Activated CD8-positive, alpha-beta T cell treated with anti-CD3 and anti-CD28 coated beads, Interleukin-2, amount 10 ng/mL, durations not matched to agents 7 days and 5 days (primary cell): ENCODE measurements at regions not wholly inside any gene's neighbourhood (a gene's known extent, or its start where the extent isn't known, plus 50 kb on each side); places are given as distances from the start of the nearest gene placed in this dataset.

ENCODE experiments used
- ATAC-seq: fragments of 150-1000 bp; cut with Tn5 transposase; one replicate; pipeline ENCODE4 v1.10.0; 2021; ENCODE audit warnings: moderate library complexity
- CTCF ChIA-PET: fragments of 350-600 bp; sonication (Branson Sonifier 250); formaldehyde crosslinking; loops from one replicate; lab custom pipeline; 2021; ENCODE audit warnings: antibody characterized with exemption; lab: Charles Lee
- POLR2A ChIA-PET: fragments of 350-600 bp; sonication (Branson Sonifier 250); formaldehyde crosslinking; loops from one replicate; lab custom pipeline; 2021; ENCODE audit warnings: antibody characterized with exemption; lab: Charles Lee
- DNase-seq: peaks from one replicate; pipeline ENCODE4 v3.0.0-alpha.2; 2020
- H3K27ac Mint-ChIP-seq: one replicate; pipeline ENCODE4 v1.8.0; 2021; ENCODE audit warnings: mild to moderate bottlenecking, mixed read lengths
- H3K27me3 Mint-ChIP-seq: one replicate; pipeline ENCODE4 v1.8.0; 2021; ENCODE audit warnings: low read depth, mixed read lengths
- H3K36me3 Mint-ChIP-seq: one replicate; pipeline ENCODE4 v1.8.0; 2021; ENCODE audit warnings: low read depth, mixed read lengths
- H3K4me1 Mint-ChIP-seq: one replicate; pipeline ENCODE4 v1.8.0; 2021; ENCODE audit warnings: low read depth, mixed read lengths
- H3K4me3 Mint-ChIP-seq: one replicate; pipeline ENCODE4 v1.8.0; 2021; ENCODE audit warnings: mild to moderate bottlenecking, mixed read lengths
- H3K9me3 Mint-ChIP-seq: one replicate; pipeline ENCODE4 v1.8.0; 2022; ENCODE audit warnings: mixed read lengths; ENCODE audit not compliant: insufficient read depth

- no peaks in the 10 kb centered on the region for H3K27me3 Mint-ChIP-seq
- CTCF ChIA-PET, result no interaction called here
- POLR2A ChIA-PET, result no interaction called here
- H3K27ac Mint-ChIP-seq, result no peak overlapping the region
- no peaks in the 10 kb centered on the region for H3K4me1 Mint-ChIP-seq
- H3K9me3 Mint-ChIP-seq, result no peaks in the 10 kb centered on the region
- no peaks in the 10 kb centered on the region for H3K36me3 Mint-ChIP-seq
- ATAC-seq (no peak), DNase-seq (no peak)
- no peak overlapping the region for H3K4me3 Mint-ChIP-seq
These were observed 274.2 kb upstream of the PUM3 start for GRCh38 chr9:3118081-3118480.

DNA sequence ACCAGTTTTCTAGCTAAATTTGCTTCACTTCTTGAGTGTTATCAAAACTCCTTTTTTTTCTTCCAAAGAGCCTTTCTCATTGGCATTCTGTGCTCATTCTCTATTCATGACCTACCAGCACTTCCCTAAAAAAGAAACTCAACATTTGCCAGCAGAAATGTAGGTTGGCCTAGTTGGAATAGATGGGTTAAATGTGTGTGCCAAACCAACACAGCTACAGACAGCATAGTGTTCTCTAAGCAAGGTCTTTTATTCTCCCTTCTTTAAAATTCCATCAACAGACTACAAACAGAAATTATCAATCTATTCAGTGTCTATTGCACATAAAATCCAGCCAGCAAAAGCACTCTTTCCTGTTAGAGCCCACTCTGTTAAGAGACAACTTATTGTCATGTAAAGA is 255.8 kb upstream of the PUM3 start:
- Mint-ChIP-seq H3K9me3 (no peaks in the 10 kb centered on the region), H3K4me1 (no peaks in the 10 kb centered on the region), H3K36me3 (no peaks in the 10 kb centered on the region), H3K4me3 (no peak overlapping the region), H3K27me3 (no peaks in the 10 kb centered on the region), H3K27ac (no peak overlapping the region)
- ChIA-PET POLR2A (no interaction called here), CTCF (no interaction called here)
- DNase-seq, result no peak
- no peak for ATAC-seq

DNA sequence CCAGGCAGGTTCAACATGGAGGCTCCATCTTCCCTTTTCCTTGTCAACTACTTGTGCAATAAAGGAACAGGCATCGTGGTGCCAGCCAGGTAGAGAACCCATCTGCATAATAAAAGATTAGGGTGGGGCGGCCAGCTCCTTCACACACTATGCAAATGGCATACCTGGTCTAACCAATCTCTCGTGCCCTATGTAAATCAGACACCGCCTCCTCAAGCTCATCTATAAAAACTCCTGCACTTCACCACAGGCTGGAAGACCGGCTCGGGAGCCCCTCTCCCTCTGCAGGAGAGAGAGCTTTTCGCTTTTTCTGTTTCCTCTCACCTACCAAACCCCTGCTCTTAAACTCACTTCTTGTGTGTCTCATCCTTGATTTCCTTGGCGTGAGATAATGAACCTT is 244.3 kb upstream of the PUM3 start:
- no peak for ATAC-seq
- Mint-ChIP-seq H3K36me3 (no peaks in the 10 kb centered on the region), H3K27ac (no peak overlapping the region), H3K4me1 (no peaks in the 10 kb centered on the region), H3K4me3 (no peak overlapping the region), H3K9me3 (no peaks in the 10 kb centered on the region), H3K27me3 (no peaks in the 10 kb centered on the region)
- POLR2A ChIA-PET, result no interaction called here
- CTCF ChIA-PET, result no interaction called here
- DNase-seq, result no peak

- CTCF ChIA-PET, result no interaction called here
- POLR2A ChIA-PET, result no interaction called here
- Mint-ChIP-seq H3K4me1 (no peaks in the 10 kb centered on the region), H3K4me3 (no peak overlapping the region), H3K27ac (no peak overlapping the region), H3K36me3 (no peaks in the 10 kb centered on the region), H3K27me3 (no peaks in the 10 kb centered on the region), H3K9me3 (no peaks in the 10 kb centered on the region)
- DNase-seq (no peak), ATAC-seq (no peak)
These were observed 243.8 kb upstream of the PUM3 start for GRCh38 chr9:3087697-3088096.

DNA sequence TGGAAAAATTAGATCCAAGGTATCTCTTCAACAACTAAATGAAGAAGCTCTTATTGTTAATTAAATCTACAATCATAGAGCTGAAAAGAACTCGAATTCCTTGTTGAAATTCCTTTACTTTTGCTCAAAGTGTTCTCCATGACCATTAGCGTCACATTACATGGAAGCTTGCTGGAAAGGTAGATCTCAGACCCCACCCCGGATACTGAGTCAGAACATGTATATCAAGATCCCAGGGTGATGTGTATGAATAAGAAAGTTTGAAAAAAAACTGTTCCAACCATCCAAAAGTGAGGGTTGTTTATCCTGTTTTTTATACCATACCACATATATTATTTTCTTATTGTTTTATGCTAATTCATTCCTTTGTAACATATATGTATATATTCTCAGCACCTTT is 237.1 kb upstream of the PUM3 start:
- Mint-ChIP-seq H3K4me1 (no peaks in the 10 kb centered on the region), H3K9me3 (no peaks in the 10 kb centered on the region), H3K27me3 (no peaks in the 10 kb centered on the region), H3K27ac (no peak overlapping the region), H3K4me3 (no peak overlapping the region), H3K36me3 (no peaks in the 10 kb centered on the region)
- POLR2A ChIA-PET, result interaction anchor here (0.8 kb wide), 1 partner anchor 45 kb away, joined by 3 read pairs; no protein-coding TSS in a partner anchor
- no peak for ATAC-seq
- DNase-seq, result no peak
- CTCF ChIA-PET, result no interaction called here

DNA sequence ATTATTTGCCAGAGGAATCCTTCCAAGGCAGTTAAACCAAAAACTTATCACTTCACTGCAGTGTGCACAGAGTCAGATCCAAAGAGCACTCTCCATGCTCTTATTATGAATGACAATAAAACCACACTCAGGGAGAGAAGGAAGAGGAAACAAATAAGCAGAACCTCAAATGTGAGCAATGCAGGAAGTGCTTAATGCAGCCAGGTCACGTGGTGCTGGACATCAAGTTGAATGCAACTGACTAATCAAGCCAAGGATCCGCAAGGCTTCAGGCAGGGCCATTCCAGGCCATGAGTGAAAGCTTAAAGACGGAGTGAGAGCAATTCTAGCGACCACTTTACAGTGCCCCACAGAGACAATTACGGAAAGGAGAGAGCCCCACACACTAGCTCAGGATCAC is 230.4 kb upstream of the PUM3 start:
- POLR2A ChIA-PET, result no interaction called here
- ATAC-seq (no peak), DNase-seq (no peak)
- Mint-ChIP-seq H3K27ac (no peak overlapping the region), H3K9me3 (no peaks in the 10 kb centered on the region), H3K36me3 (no peaks in the 10 kb centered on the region), H3K4me3 (no peak overlapping the region), H3K4me1 (no peaks in the 10 kb centered on the region), H3K27me3 (no peaks in the 10 kb centered on the region)
- CTCF ChIA-PET, result no interaction called here

GRCh38 chr9:3066591-3066990 is 222.7 kb upstream of the PUM3 start:
- ATAC-seq, result no peak
- CTCF ChIA-PET, result no interaction called here
- no peak for DNase-seq
- Mint-ChIP-seq H3K4me1 (no peaks in the 10 kb centered on the region), H3K4me3 (no peak overlapping the region), H3K27me3 (no peaks in the 10 kb centered on the region), H3K9me3 (no peaks in the 10 kb centered on the region), H3K27ac (no peak overlapping the region), H3K36me3 (no peaks in the 10 kb centered on the region)
- POLR2A ChIA-PET, result no interaction called here

DNA sequence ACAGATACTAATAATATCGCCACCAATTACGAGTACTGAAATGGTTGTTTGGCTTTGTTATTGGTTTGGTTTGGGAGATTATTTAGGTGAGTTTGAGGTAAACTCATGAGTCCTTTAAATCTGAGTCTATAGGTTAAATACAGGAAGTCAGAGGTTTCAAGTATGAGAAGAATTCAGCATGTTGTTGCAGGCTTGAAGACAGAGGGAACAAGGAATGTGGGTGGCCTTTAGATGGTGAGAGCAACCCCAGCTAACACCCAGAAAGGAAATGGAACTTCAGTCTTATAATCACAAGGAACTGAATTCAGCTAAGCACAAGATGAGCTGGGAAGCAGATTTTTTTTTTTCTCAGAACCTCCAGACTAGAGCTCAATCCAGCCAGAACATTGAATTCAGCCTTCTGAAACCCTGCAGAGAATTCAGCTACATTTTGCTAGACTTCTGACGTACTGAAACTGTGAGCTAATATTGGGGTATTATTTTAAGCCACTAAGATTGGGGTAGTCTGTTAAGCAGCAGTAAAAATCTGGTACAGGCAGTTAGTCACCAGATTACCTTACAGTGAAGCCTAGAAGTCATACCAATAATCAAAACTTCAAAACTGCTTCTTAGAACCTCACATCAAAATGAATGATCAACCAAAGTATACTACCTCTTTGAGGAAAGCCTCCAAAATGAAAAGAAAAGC is 216.0 kb upstream of the PUM3 start:
- ATAC-seq (no peak), DNase-seq (no peak)
- H3K4me1 Mint-ChIP-seq, result no peaks in the 10 kb centered on the region
- no peaks in the 10 kb centered on the region for H3K27me3 Mint-ChIP-seq
- ChIA-PET POLR2A (no interaction called here), CTCF (no interaction called here)
- no peak overlapping the region for H3K27ac Mint-ChIP-seq
- no peak overlapping the region for H3K4me3 Mint-ChIP-seq
- H3K36me3 Mint-ChIP-seq, result no peaks in the 10 kb centered on the region
- no peaks in the 10 kb centered on the region for H3K9me3 Mint-ChIP-seq

DNA sequence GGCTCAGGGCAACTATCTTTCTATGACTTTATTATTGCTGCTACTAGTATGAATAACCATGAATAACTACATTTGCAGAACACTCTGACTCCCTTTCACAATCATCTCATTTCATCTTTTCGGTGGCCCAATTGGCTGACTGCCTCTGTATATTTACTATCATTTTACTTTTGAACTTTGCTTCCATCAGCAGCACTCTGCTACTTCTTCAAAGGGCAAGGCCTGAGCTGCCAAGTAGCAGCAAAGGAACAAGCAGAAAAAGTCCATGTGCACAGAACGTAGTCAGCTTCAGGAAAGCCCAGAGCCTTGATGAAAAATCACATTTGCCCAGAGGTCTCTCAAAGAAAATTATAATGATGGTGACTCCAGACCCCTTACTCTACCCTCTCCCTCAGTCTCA is 214.5 kb upstream of the PUM3 start:
- CTCF ChIA-PET, result no interaction called here
- H3K9me3 Mint-ChIP-seq, result no peaks in the 10 kb centered on the region
- no peaks in the 10 kb centered on the region for H3K4me1 Mint-ChIP-seq
- no peak overlapping the region for H3K27ac Mint-ChIP-seq
- DNase-seq, result no peak
- H3K36me3 Mint-ChIP-seq, result no peaks in the 10 kb centered on the region
- no peak for ATAC-seq
- H3K27me3 Mint-ChIP-seq, result no peaks in the 10 kb centered on the region
- no peak overlapping the region for H3K4me3 Mint-ChIP-seq
- POLR2A ChIA-PET, result no interaction called here

GRCh38 chr9:3054017-3054586 is 210.2 kb upstream of the PUM3 start:
- ChIA-PET POLR2A (no interaction called here), CTCF (no interaction called here)
- H3K36me3 Mint-ChIP-seq, result no peaks in the 10 kb centered on the region
- DNase-seq (no peak), ATAC-seq (no peak)
- H3K27ac Mint-ChIP-seq, result no peak overlapping the region
- no peak overlapping the region for H3K4me3 Mint-ChIP-seq
- H3K4me1 Mint-ChIP-seq, result no peaks in the 10 kb centered on the region
- H3K27me3 Mint-ChIP-seq, result no peaks in the 10 kb centered on the region
- no peaks in the 10 kb centered on the region for H3K9me3 Mint-ChIP-seq

GRCh38 chr9:3049636-3050035 is 205.7 kb upstream of the PUM3 start:
- Mint-ChIP-seq H3K4me3 (no peak overlapping the region), H3K9me3 (no peaks in the 10 kb centered on the region), H3K27ac (no peak overlapping the region), H3K27me3 (no peaks in the 10 kb centered on the region), H3K4me1 (no peaks in the 10 kb centered on the region), H3K36me3 (no peaks in the 10 kb centered on the region)
- ATAC-seq (no peak), DNase-seq (no peak)
- POLR2A ChIA-PET, result no interaction called here
- CTCF ChIA-PET, result no interaction called here

DNA sequence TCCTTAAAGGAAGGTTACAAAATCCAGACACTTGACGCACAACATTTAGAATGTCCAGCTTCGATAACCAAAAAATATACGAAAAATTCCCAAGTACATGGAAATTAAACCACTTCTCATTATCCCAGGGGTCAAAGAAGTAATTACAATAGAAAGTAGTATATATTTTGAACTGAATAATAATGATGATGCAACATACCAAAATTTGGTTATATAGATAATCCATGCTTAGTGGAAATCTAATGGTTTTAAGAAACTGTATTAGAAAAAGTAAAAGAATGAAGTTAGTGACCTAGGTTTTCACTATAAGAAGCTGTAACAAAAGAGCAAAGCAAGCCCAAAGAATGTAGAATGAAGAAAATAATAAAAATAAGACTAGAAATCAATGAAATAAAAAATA is 204.0 kb upstream of the PUM3 start:
- ChIA-PET POLR2A (no interaction called here), CTCF (no interaction called here)
- no peaks in the 10 kb centered on the region for H3K9me3 Mint-ChIP-seq
- H3K4me1 Mint-ChIP-seq, result no peaks in the 10 kb centered on the region
- DNase-seq (no peak), ATAC-seq (no peak)
- no peak overlapping the region for H3K4me3 Mint-ChIP-seq
- no peaks in the 10 kb centered on the region for H3K27me3 Mint-ChIP-seq
- H3K36me3 Mint-ChIP-seq, result no peaks in the 10 kb centered on the region
- H3K27ac Mint-ChIP-seq, result no peak overlapping the region

DNA sequence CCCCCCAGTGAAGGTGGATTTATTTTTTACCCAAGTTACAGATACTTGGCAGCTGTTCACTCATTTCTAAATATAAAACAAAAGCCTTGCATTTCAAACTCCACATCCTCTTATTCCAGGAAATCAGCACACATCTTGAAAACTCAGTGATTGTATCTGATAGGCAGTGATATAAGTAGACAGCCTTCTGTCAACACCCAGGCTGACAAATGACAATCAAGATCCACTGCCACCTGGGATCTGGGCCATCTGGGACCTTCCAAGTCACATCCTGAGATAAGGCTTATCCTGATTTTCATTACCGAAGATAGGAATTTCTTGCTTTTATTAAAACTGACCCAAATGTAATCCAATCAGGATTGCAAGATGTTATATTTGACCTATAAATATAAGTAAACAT is 201.3 kb upstream of the PUM3 start:
- Mint-ChIP-seq H3K4me1 (no peaks in the 10 kb centered on the region), H3K27ac (no peak overlapping the region), H3K9me3 (no peaks in the 10 kb centered on the region), H3K27me3 (no peaks in the 10 kb centered on the region), H3K4me3 (no peak overlapping the region), H3K36me3 (no peaks in the 10 kb centered on the region)
- ATAC-seq (no peak), DNase-seq (no peak)
- ChIA-PET CTCF (no interaction called here), POLR2A (no interaction called here)
